ENCODE measurements at regions not wholly inside any gene's neighbourhood (a gene's known extent, or its start where the extent isn't known, plus 50 kb on each side); places are given as distances from the start of the nearest gene placed in this dataset.

DNA sequence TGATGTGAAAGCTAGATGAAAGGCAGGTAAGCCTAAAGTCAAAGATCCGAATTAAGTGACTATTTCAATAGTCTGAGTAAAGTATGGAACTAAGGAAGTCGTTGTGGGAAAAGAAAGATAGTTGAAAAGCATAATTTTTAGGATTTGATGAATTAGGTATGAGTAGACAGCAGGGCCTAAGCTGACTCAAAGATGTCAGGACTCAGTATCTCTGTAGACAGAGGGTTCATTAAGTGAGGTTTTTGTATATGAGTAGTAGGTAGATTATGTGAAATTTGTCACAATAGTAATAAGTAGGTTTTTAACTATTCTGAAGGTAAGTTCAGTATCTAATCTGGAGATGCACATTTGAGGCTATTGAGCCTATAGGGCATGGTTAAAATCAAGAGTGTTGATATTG lies 196.4 kb downstream of the RASSF9 start:
- DNase-seq: no peak

DNA sequence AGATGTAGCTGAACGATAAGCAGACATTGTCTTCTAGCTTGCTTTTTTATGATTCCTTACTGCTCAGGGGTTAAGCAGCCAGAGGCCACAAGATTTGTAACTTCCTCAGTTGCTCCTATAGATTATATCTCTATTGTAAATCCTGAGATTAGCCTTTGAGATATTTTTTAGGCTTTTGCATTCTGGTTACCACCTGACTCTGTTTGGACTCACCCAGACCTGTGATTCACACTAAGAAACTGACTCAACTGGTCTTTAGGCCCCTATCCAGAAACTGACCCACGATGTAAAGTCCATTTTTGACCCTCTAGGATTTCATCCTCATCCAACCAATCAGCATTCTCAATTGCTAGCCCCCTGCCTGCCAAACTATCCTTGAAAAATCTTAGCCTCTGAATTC lies 194.4 kb downstream of the RASSF9 start:
- no peak for DNase-seq

DNA sequence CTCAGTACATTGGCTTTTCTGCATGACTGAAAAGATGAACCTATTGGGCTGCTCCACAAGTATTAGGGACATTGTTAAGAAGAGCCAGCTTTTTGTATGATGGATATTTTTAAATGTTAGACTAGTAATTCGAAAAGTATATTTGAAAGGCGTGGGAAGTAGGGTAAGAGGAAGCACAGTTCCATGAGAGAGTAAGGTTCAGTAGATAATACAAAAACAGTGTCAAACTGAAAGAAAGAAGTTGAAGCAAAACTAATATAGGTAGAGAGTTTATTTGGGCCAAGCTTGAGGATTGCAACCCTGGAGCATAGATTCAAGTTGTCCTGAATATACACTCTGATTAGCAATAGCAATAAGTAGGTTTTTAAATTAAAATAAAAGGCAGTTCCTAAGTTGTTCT lies 193.9 kb downstream of the RASSF9 start:
- no peak for DNase-seq

DNA sequence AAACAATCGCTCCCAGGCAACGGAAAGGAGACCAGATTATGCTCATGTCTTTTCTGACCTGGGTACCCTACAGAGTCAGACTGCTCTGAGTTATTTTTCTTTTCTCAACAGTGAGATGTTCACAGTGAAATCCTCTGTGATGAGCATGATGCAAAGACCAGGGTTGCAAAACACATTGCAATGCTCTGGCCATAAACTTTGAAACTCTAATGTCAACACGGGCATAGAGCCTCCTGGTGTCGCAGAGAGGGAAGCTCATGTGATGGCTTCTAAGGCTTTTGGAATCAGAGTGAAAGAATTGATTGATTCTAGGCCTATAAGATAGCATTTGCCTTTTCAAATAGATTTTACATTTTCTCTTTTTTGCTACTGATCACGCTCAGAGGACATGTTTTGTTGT lies 193.4 kb downstream of the RASSF9 start:
- DNase-seq: no peak

DNA sequence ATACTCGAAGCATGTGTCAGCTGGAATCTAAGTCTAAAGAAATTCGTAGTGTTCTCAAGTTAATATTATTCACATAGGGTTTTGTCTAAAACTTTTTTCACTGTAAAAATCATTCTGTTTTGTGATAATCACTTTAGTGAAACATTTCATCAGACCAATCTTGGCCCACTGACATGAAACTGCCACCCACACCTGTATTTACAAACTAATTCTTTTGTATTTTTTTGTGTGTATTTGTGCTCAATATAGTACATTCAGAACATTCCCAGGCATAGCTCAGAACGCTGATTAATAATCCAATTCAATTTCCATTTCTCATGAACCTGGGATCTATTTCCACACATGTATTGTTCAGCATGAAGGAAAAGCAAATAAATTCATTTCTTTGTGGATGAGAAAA lies 191.7 kb downstream of the RASSF9 start:
- DNase-seq: no peak

DNA sequence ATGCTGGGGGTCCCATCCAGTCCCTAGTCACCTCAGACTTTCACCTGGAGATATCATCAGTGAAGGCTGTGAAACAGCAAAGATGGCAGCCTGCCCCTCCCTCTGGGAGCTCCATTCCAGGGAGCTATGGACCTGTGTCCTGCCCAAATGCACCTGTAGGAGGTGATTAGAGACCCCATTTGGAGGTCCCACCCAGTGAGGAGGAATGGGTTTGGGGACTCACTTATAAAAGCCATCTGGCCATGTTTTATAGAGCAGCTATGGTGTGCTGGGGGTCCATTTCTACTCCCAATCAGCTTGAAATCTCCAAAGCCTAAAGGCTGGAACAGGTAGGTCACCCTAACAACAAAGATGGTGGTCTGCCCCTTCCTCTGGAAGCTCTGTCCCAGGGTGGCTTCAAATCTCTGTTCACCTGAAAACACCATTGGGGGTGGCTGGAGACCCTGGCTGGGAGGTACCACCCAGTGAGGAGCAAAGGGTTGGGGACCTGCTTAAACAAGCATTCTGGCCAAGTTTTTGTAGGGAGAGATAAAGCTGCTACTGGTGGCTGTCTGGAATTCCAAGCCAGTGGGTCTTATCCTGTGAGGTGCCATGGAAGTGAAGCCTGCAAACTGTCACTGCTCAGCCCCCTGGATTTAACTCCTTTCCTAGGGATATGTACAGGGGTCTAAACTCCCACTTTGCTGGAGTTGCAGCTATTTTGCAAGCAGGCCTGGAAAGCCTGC lies 182.3 kb downstream of the RASSF9 start:
- no peak for DNase-seq

DNA sequence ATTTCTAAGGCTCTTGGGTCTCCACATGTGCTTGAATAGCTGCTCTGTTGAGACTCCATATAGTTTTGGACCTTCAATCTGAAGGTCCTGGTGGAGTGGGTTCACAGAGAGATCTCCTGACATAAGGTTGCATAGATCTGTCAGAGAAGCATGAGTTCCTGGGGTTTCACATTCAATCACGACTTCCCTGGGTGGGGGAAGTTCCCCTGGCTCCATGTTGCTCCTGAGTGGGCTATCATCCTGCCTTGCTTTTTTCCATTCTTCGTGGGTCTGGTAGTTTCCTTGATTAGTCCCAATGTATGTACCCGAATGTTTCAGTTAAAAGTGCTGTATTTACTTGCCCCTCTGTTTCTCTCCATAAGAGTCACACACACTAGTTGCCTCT lies 181.8 kb downstream of the RASSF9 start:
- no peak for DNase-seq

DNA sequence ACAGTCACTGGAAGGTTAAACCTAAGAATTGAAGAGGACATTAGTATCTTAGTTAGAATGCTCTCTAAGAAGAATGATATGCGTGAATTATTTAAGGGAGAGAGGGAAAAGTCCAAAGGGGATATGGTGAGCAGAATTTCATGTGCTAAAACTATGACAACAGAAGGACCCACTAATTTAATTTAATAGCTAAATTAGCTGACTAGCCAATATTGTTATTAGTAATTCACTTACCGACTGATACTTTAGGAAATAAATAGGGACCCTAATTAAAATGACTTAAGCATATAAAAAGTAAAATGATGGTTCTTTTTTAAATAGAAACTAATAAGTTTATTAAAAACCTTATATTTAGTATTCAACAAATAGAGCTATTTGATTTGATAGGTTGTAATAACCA lies 179.6 kb downstream of the RASSF9 start:
- no peak for DNase-seq

DNA sequence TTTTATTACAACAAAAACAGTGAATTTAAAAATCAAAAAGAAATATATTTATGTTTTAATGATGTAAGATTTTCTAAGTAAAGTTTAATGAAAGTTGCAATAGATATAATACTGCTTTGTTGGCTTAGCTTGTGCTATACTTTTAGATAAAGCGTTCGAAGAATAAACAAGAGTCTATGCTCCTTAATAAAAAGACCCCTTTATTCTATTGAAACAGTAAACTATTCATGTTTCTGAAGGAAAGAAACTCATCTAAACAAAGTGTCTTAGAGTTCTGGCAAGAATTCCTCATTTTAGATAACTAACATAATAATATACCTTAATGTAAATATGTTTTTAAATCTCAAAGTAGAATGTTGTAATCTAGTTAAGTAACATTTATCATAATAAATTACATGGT lies 179.0 kb downstream of the RASSF9 start:
- no peak for DNase-seq

DNA sequence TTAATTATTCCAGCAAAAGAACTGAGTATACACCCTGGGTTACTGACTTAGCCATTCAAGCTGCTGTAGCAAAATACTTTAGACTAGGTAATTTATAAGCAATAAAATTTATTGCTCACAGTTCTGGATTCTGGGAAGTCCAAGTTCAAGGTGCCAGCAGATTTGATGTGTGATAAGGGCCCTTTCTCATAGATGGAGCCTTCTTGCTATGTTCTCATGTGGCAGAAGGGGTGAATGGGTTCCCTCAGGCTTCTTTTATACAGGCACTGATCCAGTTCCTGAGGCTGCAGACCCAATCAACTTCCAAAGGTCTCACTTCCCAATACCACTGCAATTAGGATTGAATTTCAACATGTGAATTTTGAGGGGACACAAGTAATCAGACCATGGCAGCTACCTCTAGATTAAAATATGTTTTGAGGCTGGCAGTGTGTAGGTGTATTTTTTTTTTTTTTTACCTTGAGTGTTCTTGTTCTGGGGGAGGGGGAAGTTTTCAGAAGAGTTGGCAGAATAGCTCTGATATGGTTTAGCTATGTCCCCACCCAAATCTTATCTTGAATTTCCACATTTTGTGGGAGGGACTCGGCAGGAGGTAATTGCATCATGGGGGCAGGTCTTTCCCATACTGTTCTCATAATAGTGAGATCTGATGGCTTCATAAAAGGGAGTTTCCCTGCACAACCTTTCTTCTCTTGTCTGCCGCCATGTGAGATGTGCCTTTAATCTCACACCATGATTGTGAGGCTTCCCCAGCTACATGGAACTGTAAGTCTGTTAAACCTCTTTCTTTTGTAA lies 178.2 kb downstream of the RASSF9 start:
- no peak for DNase-seq

DNA sequence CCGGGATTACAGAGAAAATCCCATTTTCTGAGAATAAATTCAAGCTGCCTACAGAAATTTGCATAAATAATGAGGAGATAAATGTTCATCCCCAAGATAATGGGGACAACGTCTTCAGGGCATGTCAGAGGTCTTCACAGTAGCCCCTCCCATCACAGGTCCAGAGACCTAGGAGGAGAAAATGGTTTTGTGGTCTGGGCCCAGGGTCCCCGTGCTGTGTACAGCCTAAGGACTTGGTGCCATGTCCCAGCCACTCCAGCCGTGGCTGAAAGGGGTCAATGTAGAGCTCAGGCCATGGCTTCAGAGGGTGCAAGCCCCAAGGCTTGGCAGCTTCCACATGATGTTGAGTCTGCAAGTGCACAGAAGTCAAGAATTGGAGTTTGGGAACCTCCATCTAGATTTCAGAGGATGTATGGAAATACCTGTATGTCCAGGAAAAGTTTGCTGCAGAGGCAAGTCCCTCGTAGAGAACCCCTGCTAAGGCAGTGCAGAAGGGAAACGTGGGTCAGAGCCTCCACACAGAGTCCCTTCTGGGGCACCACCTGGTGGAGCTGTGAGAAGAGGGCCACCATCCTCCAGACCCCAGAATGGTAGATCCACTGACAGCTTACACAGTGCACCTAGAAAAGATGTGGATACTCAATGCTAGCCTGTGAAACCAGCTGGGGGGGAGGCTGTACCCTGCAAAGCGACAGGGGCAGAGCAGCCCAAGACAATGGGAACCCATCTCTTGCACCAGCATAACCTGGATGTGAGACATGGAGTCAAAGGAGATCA lies 176.3 kb downstream of the RASSF9 start:
- no peak for DNase-seq

DNA sequence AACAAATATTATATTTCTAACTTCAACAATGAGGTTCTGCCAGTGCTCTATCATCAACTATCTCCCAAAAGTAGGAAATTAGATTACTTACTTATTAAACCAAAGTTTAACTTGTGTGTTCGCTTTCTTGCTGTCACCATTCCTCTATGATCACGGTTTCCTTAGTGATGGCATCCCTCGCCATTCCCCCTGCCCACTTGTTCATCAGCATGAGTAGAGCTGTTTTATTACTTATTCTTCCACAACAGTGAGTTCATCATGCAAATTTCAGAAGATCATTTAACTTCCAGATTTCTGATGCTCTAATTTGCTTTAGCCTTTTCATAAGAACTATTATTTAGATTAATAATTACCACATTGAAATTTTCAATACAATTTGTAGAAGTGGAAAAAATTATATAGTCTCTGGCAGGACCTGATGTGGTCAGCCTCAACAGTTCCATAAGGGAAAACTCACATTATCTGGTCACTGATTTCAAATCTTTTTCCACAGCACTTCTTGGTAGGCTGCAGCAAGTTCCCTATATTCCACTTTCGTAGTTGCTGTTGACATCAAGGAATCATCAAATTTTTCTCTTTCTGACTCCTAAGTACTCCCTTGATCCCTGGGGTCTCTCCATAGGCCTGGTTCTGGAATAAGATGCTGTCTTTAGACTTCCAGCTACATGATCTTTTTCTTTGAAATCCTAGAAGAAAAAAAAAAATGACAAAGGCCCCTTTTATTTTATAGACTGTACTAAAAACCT lies 174.6 kb downstream of the RASSF9 start:
- DNase-seq: no peak

DNA sequence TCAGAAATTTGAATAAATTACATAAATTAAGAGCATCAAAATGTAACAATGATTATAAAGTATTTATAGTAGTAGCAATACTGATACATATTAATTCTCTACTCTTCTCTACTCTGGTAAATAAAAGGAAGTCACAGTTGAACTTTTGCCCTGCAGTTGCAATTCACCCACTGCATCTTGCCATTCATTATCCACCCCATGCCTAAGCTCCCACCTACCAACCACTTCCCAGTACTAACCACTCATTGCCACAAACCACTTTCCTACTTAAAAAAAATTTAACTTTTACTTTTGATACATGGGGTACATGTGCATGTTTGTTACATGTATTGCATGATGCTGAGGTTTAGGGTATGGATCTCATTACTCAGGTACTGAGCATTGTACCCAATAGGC lies 174.0 kb downstream of the RASSF9 start:
- DNase-seq: no peak

DNA sequence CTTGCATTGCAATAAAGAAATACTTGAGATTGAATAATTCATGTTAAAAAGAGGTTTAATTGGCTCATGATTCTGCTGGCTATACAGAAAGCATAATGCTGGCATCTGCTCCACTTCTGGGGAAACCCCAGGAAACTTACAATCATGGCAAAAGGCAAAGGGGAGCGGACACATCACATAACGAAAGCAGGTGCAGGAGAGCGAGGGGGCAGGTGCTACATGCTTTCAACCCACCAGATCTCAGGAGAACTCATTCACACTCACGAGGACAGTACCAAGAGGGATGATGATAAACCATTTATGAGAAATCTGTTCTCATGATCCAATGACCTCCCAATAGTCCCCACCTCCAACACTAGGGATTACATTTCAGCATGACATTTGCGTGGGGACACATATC lies 172.6 kb downstream of the RASSF9 start:
- no peak for DNase-seq

DNA sequence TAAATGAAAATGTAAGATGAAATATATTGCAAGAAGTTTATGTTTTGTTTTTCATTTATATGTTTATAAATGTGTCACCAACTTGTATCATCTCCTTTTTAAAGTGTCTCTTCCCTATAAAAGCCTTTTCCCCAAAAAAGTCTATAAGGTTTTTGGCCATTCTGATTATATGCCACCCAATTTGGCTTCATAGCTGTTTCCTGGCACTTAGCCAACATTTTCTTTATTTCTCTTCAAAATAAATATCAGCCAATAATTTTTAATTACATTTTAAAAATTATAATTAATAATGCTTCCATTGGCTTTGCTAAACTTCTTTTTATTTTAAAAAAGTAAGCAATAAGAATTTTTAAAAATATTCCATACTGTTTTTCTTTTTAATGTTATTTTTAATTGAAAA lies 171.8 kb downstream of the RASSF9 start:
- DNase-seq: no peak

DNA sequence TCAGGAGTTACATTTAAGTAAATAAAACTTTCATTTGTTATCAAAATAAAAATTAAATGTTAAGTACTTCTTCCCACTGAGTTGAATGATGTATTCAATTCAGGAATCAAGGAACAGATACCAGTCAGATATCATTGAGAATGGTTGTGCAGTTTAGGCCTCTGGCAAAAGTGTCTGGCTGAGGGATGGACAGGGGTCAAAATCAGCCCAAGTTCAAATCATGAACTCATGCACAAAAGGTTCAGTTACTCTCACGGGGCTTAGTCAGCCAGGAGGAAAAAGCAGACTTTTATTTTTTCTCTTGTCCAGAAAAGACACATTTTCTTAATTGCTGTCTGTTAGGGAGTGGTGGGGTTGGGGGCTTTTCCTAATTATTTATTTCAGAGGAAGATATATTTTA lies 166.3 kb downstream of the RASSF9 start:
- no peak for DNase-seq

DNA sequence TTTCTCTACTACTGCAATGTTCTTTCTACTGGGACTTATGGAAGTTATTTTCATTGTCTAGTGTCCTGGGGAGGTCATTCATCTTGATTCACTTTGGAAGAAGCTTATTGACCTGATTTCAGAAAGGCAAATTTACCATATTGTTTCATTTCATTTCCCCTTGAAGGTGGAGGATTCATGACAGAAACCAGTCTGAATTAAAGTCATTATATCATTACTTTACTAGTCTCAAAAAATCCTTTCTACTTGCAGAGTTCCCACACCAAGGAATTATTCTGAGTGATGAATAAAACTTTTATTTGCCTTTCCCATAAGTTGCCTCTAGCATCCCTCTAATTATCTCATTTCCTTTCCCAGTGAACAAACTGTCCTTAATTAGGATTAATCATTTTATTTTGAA lies 163.8 kb downstream of the RASSF9 start:
- DNase-seq: no peak

DNA sequence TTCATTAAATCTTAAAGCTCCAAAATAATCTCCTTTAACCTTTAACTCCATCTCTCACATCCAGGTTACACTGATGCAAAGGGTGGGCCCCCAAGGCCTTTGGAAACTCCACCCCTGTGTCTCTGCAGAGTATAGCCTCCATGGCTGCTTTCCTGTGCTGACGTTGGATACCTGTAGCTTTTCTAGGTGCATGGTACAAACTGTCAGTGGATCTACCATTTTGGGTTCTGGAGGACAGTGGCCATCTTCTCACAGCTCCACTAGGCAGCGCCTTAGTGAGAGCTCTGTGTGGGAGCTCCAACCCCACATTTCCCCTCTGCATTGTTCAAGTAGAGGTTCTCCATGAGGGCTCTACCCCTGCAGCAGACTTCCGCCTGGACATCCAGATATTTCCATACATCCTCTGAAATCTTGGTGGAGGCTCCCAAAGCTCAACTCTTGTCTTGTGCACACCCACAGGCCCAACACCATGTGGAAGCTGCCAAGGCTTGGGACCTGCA lies 162.2 kb downstream of the RASSF9 start:
- DNase-seq: no peak

DNA sequence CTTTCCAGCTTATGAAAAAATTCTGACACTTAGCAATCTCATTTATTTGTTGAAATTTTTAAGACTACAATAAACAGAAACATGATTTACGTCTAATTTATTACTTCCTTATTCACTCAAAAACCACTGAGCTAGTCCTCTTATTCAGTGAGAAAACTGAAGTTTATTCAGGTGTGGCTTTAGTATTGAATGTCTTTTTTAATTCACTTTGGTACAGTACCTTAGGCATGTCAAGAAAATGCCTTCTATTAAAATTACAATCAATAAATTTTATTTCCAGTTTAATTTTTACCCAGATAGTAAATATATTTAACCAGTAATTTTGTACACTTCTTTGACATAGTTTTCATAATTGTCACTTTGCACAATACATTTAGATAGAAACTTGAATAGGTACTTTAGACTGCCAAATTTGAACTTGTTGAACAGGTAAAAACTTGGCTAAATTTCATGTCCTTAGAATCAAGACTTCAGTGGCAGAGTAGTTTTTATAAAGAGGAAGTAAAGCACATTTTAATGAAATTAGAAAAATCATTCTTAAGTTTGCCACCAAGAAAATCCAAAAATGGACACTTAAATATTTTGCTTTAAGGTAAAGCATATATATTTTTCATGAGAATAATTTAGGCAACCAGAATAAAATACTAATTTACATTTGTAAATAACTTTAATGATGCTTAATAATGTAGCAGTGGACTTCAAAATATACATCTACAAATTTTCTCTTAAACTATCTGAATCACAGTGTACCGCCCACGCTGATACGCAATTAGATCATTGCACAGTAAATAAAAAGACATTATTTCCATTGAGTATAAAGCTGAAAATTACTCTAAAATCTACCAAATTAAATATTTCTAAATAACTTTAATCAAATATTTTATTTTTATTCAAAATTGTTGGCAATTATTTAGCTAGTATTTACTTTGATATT lies 159.1 kb downstream of the RASSF9 start:
- DNase-seq: no peak

DNA sequence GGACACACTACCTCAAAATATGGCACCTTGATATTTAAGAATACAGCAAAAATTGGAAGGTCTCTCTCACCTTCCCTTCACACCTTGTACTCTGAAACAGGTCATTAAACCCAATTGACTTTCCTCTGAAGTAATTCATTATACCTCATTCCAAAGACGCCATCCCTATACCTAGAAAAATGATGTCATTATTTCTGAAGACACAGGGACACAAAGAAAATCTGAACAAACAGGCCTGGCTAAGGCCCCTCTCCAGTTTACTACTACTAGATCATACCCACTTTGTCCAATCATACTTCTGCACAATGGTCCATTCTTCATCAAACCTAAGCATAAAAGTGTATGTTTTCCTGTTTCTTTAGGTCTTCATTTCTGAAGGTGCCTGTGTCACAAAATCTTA lies 156.9 kb downstream of the RASSF9 start:
- no peak for DNase-seq

DNA sequence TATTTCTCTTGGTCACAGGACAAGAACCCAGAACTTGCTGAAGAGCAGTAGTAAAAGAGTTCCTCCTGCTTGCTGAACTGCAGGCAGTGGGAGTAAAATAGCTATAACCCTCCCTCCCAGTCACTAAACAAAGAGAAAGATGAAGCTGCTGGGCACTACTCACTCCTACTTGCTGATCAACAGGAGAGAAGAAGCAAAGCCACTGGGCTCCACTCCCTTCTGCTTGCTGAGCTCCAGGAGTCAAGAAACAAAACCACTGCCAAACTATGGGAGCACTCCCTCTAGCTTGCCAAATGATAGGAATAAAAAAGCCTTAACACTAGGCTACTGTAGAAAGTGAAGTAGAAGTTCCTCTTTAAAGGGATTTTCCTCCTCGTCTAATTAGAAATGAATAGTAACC lies 155.3 kb downstream of the RASSF9 start:
- no peak for DNase-seq

DNA sequence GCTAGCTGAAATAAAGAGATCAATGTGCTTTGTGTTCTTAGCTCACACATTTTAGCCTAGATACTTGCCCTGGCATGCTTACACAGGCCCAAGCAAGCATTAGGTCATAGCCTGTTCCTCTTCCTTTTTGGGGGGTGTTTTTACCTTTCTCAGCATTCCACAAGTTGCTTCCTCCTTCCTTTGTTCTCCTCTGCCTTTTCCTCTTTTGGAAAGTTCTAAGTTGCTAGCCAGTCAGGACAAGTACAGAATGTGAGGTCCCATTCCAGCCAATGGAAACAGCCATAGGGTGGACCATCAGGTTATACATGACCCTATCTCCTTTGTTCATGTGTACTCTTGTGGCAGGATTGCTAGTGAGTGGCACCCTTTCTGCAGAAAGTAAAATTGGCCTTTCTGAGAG lies 154.9 kb downstream of the RASSF9 start:
- DNase-seq: no peak
